ENCODE measurements at regions not wholly inside any gene's neighbourhood (a gene's known extent, or its start where the extent isn't known, plus 50 kb on each side); places are given as distances from the start of the nearest gene placed in this dataset.
"Not testable (repeated sequence)": the region's sequence is repeated elsewhere in the genome, so short reads cannot be mapped to it uniquely, and the experiment has no call there.

DNA sequence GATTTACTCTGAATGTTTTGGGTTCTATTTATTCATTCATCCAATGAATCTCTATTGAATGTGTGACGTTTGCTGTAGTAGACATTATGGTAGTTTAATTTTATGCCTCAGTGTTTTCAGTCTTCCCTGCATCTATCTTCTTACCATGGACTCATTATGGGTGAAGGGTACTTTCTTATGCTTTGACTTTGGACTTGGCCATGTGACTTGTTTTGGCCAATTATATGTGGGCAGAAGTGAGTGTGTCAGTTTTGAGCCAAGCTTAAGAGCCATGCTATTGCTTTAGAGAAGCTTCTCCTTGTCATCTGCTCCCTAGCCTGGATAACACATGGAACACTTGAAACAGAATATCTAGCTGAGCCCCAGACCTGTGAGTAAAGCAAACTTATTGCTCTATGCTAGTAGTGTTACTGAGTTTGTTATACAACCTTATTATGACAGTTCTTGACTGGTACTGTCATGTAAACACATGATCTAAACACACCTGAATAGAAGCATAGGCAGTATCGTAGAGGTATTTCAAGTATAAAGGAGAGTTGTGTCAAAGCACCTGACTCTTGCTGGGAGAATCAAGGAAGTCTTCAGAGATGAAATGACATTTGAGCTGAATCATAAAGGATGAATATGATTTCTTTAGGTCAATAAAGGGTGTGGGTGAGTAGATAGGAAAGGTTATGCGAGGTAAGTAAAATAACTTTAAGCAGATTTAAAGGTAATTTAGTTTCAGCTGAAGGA is 128.4 kb downstream of the NAA11 start (continued):
- TF ChIP-seq, protein P1, sequence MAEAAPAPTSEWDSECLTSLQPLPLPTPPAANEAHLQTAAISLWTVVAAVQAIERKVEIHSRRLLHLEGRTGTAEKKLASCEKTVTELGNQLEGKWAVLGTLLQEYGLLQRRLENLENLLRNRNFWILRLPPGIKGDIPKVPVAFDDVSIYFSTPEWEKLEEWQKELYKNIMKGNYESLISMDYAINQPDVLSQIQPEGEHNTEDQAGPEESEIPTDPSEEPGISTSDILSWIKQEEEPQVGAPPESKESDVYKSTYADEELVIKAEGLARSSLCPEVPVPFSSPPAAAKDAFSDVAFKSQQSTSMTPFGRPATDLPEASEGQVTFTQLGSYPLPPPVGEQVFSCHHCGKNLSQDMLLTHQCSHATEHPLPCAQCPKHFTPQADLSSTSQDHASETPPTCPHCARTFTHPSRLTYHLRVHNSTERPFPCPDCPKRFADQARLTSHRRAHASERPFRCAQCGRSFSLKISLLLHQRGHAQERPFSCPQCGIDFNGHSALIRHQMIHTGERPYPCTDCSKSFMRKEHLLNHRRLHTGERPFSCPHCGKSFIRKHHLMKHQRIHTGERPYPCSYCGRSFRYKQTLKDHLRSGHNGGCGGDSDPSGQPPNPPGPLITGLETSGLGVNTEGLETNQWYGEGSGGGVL (CRISPR knock-in tag; IDR thresholded peaks at IDR 0.05): no peak
- TF ChIP-seq ZNF316 (IDR thresholded peaks at IDR 0.05): 0 out of 2 replicates have a peak, but pooled peaks have one; percentile 3
- TF ChIP-seq ZNF41 (CRISPR knock-in tag; conservative IDR thresholded peaks at IDR 0.05): no peak
- TF ChIP-seq NEUROD1 (IDR thresholded peaks at IDR 0.05; ENCODE audit: borderline replicate concordance, low read depth, low read length, partially characterized antibody): no peak

DNA sequence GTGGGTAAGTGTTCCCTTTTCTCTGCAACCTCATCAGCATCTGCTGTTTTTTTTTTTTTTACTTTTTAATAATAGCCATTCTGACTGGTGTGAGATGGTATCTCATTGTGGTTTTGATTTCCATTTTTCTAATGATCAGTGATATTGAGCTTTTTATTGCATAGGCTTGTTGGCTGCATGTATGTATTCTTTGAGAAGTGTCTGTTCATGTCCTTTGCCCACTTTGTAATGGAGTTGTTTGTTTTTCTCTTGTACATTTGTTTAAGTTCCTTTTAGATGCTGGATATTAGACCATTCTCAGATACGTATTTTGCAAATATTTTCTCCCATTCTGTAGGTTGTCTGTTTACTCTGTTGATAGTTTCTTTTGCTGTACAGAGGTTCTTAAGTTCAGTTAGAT is 134.6 kb downstream of the NAA11 start:
- H3K36me3 ChIP-seq (ENCODE audit: control insufficient read depth, insufficient read depth, low read length); H3K4me2 ChIP-seq (ENCODE audit: insufficient read depth, low read length); H3K79me2 ChIP-seq (ENCODE audit: control insufficient read depth, insufficient read depth, low read length); H3K4me3 ChIP-seq; CTCF ChIA-PET (ENCODE audit: low intra/inter-chr PET ratio); BruUV-seq (replicated peaks); ATAC-seq; H3K9me1 ChIP-seq (ENCODE audit: control insufficient read depth, insufficient read depth, low read length); intact Hi-C loops (cut with micrococcal nuclease); H3K9me3 ChIP-seq (replicated peaks; ENCODE audit: control insufficient read depth, insufficient read depth, low read depth, low read length); FAIRE-seq; in situ Hi-C loops (cut with MboI); DNase-seq (ENCODE audit: extremely low read depth in 1 of 4, low spot score in 3 of 4); H3K27ac ChIP-seq (ENCODE audit: extremely low read depth, low read depth, low read length); H3K27me3 ChIP-seq (ENCODE audit: control insufficient read depth in 2 of 2, insufficient read depth in 2 of 2, low read length in 2 of 2); H2AFZ ChIP-seq (ENCODE audit: low read depth, low read length); H3K4me1 ChIP-seq (replicated peaks in 1 of 2; ENCODE audit: control insufficient read depth in 2 of 2, insufficient read depth in 2 of 2, low read length in 2 of 2); H4K20me1 ChIP-seq (replicated peaks; ENCODE audit: control insufficient read depth, insufficient read depth, low read length); H3K9ac ChIP-seq (ENCODE audit: insufficient read depth in 1 of 2, low read depth in 2 of 2, low read length in 2 of 2): not testable (repeated sequence)
- WGBS (ENCODE audit: insufficient coverage, low coverage, missing lambda C conversion rate): 50% methylated on average over 1 of the region's 1 CpG
- TF ChIP-seq, protein P2, sequence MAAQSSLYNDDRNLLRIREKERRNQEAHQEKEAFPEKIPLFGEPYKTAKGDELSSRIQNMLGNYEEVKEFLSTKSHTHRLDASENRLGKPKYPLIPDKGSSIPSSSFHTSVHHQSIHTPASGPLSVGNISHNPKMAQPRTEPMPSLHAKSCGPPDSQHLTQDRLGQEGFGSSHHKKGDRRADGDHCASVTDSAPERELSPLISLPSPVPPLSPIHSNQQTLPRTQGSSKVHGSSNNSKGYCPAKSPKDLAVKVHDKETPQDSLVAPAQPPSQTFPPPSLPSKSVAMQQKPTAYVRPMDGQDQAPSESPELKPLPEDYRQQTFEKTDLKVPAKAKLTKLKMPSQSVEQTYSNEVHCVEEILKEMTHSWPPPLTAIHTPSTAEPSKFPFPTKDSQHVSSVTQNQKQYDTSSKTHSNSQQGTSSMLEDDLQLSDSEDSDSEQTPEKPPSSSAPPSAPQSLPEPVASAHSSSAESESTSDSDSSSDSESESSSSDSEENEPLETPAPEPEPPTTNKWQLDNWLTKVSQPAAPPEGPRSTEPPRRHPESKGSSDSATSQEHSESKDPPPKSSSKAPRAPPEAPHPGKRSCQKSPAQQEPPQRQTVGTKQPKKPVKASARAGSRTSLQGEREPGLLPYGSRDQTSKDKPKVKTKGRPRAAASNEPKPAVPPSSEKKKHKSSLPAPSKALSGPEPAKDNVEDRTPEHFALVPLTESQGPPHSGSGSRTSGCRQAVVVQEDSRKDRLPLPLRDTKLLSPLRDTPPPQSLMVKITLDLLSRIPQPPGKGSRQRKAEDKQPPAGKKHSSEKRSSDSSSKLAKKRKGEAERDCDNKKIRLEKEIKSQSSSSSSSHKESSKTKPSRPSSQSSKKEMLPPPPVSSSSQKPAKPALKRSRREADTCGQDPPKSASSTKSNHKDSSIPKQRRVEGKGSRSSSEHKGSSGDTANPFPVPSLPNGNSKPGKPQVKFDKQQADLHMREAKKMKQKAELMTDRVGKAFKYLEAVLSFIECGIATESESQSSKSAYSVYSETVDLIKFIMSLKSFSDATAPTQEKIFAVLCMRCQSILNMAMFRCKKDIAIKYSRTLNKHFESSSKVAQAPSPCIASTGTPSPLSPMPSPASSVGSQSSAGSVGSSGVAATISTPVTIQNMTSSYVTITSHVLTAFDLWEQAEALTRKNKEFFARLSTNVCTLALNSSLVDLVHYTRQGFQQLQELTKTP (IDR thresholded peaks at IDR 0.05; ENCODE audit: low read depth in 1 of 2, partially characterized antibody in 2 of 2): peak in 1 of 2 experiments; percentile 92
- POLR2A ChIA-PET: interaction anchor here (0.7 kb wide), 1 partner anchor 37 kb away, joined by 3 read pairs; no protein-coding TSS in a partner anchor

Measured in K562 (cell line).